NOMO-1 treated with DMSO at 0.1 percent for 48 hours (cell line): ENCODE measurements at regions not wholly inside any gene's neighbourhood (a gene's known extent, or its start where the extent isn't known, plus 50 kb on each side); places are given as distances from the start of the nearest gene placed in this dataset.

ENCODE experiments used
- DNase-seq: peaks from one replicate; lab custom pipeline; 2025; ENCODE audit not compliant: unreplicated experiment; lab: John Stamatoyannopoulos, UW

- DNase-seq, result no peak
Observed at GRCh38 chr11:45089251-45089650, 57.2 kb upstream of the PRDM11 start.

DNA sequence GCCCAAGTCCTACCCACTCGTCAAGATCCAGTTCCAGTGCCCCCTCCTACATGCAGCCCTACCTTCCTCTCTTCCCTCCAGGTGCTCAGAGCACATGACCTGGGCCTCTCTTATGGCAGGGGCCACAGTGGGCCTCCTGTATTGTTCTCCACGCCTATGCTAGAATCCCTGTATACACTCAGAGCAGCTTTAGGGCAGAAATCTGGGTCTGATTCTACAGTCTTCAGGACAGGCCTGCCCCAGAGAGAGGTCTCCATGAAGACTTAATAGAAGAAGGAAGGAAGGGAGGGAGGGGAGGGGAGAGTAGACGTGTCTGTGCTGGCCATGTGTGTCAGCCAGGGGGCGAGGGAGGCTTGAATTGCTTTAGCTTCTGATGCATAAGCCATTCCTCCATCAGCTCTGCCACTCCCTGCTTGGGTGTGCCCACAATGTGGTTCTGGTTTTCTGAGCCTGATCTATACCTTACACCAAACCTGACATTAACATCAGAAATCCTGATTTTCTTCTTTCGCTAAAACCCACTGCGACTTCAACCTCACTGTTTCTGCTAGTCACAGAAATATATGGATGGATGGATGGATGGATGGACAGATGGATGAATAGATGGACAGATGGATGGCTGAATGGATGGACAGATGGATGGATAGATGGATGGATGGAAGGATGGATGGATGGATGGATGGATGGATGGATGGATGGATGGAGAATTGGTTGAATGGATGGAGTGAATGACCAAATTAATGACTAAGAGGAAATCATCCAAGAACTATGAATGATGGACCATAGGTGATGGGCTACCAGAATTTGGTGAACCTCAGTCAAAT lies 56.6 kb upstream of the PRDM11 start:
- DNase-seq, result no peak

- no peak for DNase-seq
Observed at GRCh38 chr11:45090607-45091006, 55.8 kb upstream of the PRDM11 start.

GRCh38 chr11:45091563-45092403 lies 54.7 kb upstream of the PRDM11 start:
- DNase-seq, result peak; percentile 4

- DNase-seq, result no peak
Observed at GRCh38 chr11:45092404-45092785, 54.0 kb upstream of the PRDM11 start.

GRCh38 chr11:45092901-45093760 lies 53.3 kb upstream of the PRDM11 start:
- peak; percentile 57 for DNase-seq

GRCh38 chr11:45093761-45094455 lies 52.5 kb upstream of the PRDM11 start:
- DNase-seq, result no peak

DNA sequence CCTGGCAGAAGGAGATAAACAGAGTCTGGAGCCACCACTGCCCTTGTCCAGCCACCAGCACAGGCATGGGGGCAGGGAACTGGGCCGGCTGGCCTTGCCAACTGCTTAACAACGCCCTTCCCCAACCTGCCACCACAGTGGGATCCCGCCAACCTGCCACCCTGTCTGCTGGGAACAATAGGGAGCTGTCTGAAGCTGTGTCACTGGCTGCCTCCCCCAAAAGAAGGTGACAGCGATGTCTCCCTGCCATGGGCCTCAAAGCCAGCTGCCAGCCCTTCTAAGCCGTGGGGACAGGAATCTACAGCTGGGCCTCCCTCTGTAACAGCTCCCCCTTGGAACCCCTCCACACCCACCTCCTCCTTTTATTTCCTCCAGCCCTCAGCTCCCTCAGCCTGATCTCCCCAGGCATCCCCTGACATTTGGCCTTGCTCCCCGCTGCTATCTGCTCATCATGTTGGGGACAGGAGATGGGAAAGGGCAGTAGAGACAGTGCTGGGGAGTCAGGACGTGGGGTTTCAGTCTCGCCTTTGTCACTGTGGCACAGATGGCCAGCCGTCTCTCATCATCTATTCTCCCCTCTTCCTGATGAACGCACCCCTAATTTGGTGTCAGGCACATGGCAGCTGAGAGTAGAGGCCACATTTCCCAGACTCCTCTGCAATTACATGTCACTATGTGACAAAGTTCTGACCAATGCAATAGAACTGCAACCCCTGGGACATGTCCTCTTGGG lies 51.3 kb upstream of the PRDM11 start:
- no peak for DNase-seq

GRCh38 chr11:45095691-45096010 lies 50.8 kb upstream of the PRDM11 start:
- DNase-seq, result no peak

- DNase-seq, result no peak
Observed at GRCh38 chr11:45096636-45097035, 49.8 kb upstream of the PRDM11 start.
